ENCODE measurements at regions not wholly inside any gene's neighbourhood (a gene's known extent, or its start where the extent isn't known, plus 50 kb on each side); places are given as distances from the start of the nearest gene placed in this dataset.

- TF ChIP-seq CTCF (conservative IDR thresholded peaks at IDR 0.05) = peak; percentile 15
- TF ChIP-seq ZFX (IDR thresholded peaks at IDR 0.05) = no peak
Observed at GRCh38 chr5:131068893-131069643, 96.0 kb downstream of the HINT1 start.
